GM11168 (cell line): ENCODE measurements at regions not wholly inside any gene's neighbourhood (a gene's known extent, or its start where the extent isn't known, plus 50 kb on each side); places are given as distances from the start of the nearest gene placed in this dataset.

Source experiments
- in situ Hi-C: fragments of 300-500 bp; cut with MboI; formaldehyde crosslinking; loops from one replicate; pipeline ENCODE4 v1.12.0; 2022; ENCODE audit warnings: low sequenced_read_pairs; ENCODE audit not compliant: unreplicated experiment

GRCh38 chr1:88141499-88142074, 542.5 kb upstream of the PKN2 start:
- in situ Hi-C loops, result no loop called here

- in situ Hi-C loops, result no loop called here
Observed at GRCh38 chr1:88145752-88146151, 538.3 kb upstream of the PKN2 start.

- in situ Hi-C loops, result no loop called here
Observed at GRCh38 chr1:88149686-88150085, 534.4 kb upstream of the PKN2 start.

- in situ Hi-C loops, result no loop called here
Observed at GRCh38 chr1:88150330-88150729, 533.7 kb upstream of the PKN2 start.

- in situ Hi-C loops, result loop anchor here (10.0 kb wide), 1 partner anchor 432 kb away; no protein-coding TSS in a partner anchor
Observed at GRCh38 chr1:88163187-88163586, 520.9 kb upstream of the PKN2 start.

- in situ Hi-C loops, result loop anchor here (10.0 kb wide), 1 partner anchor 427 kb away; no protein-coding TSS in a partner anchor
Observed at GRCh38 chr1:88168126-88168525, 515.9 kb upstream of the PKN2 start.

- in situ Hi-C loops, result loop anchor here (10.0 kb wide), 1 partner anchor 426 kb away; no protein-coding TSS in a partner anchor
Observed at GRCh38 chr1:88169139-88169538, 514.9 kb upstream of the PKN2 start.

- in situ Hi-C loops, result loop anchor here (10.0 kb wide), 1 partner anchor 425 kb away; no protein-coding TSS in a partner anchor
Observed at GRCh38 chr1:88169939-88170338, 514.1 kb upstream of the PKN2 start.

GRCh38 chr1:88175120-88175630, 508.9 kb upstream of the PKN2 start:
- in situ Hi-C loops, result no loop called here

GRCh38 chr1:88175631-88176226, 508.3 kb upstream of the PKN2 start:
- in situ Hi-C loops, result no loop called here

- in situ Hi-C loops, result no loop called here
Observed at GRCh38 chr1:88179943-88180342, 504.1 kb upstream of the PKN2 start.

GRCh38 chr1:88180449-88181108, 503.5 kb upstream of the PKN2 start:
- in situ Hi-C loops, result no loop called here

- in situ Hi-C loops, result no loop called here
Observed at GRCh38 chr1:88186911-88187310, 497.2 kb upstream of the PKN2 start.

GRCh38 chr1:88188038-88188437, 496.0 kb upstream of the PKN2 start:
- in situ Hi-C loops, result no loop called here

- in situ Hi-C loops, result no loop called here
Observed at GRCh38 chr1:88189525-88189924, 494.5 kb upstream of the PKN2 start.

GRCh38 chr1:88191917-88192316, 492.2 kb upstream of the PKN2 start:
- in situ Hi-C loops, result no loop called here

- in situ Hi-C loops, result no loop called here
Observed at GRCh38 chr1:88194542-88194941, 489.5 kb upstream of the PKN2 start.

GRCh38 chr1:88200545-88200944, 483.5 kb upstream of the PKN2 start:
- in situ Hi-C loops, result no loop called here

- in situ Hi-C loops, result no loop called here
Observed at GRCh38 chr1:88204111-88204510, 480.0 kb upstream of the PKN2 start.

- in situ Hi-C loops, result no loop called here
Observed at GRCh38 chr1:88204612-88205167, 479.4 kb upstream of the PKN2 start.

- in situ Hi-C loops, result no loop called here
Observed at GRCh38 chr1:88208389-88208788, 475.7 kb upstream of the PKN2 start.
